Esophagus muscularis mucosa (tissue), 3 donors: ENCODE measurements at regions not wholly inside any gene's neighbourhood (a gene's known extent, or its start where the extent isn't known, plus 50 kb on each side); places are given as distances from the start of the nearest gene placed in this dataset.

Source experiments
- POLR2A ChIP-seq: fragments of 450-650 bp; IDR thresholded peaks from one replicate; pipeline ENCODE4 v1.6.1; 2017; ENCODE audit warnings: antibody characterized with exemption, moderate library complexity, mild to moderate bottlenecking, low read depth
- TF ChIP-seq, protein P1 (sequence below), 3 experiments: fragments of 200-600 bp in 2 of 3; fragments of 450-650 bp in 1 of 3; sonication (generic) in 2 of 3; IDR thresholded peaks; one replicate each; pipeline ENCODE4 v1.5.1; 2017 to 2019; ENCODE audit warnings: antibody characterized with exemption in 3 of 3, mild to moderate bottlenecking in 2 of 3, moderate library complexity in 1 of 3

DNA sequence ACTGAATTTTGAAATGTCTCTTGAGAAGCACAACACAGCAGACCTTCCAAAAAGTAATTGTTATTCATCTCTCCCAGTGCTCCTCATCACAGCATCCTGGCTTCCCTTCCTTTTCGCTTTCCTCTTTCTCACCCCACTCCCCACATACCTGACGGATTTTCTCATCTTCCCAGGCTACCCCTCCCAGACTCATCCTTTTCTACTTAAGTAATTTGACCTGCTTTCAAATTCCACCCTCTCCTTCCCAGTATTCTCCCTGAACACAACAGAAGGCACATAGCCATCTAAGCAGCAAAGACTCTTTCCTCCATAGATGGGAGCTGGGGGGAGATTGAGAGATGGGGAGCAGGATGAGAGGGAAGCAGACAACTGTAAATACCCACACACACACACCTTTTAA, 187.1 kb upstream of the STT3B start:
- no peak for TF ChIP-seq POLR2A
- TF ChIP-seq, protein P1, sequence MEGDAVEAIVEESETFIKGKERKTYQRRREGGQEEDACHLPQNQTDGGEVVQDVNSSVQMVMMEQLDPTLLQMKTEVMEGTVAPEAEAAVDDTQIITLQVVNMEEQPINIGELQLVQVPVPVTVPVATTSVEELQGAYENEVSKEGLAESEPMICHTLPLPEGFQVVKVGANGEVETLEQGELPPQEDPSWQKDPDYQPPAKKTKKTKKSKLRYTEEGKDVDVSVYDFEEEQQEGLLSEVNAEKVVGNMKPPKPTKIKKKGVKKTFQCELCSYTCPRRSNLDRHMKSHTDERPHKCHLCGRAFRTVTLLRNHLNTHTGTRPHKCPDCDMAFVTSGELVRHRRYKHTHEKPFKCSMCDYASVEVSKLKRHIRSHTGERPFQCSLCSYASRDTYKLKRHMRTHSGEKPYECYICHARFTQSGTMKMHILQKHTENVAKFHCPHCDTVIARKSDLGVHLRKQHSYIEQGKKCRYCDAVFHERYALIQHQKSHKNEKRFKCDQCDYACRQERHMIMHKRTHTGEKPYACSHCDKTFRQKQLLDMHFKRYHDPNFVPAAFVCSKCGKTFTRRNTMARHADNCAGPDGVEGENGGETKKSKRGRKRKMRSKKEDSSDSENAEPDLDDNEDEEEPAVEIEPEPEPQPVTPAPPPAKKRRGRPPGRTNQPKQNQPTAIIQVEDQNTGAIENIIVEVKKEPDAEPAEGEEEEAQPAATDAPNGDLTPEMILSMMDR (IDR thresholded peaks at IDR 0.05), result no peak
